ENCODE measurements at regions not wholly inside any gene's neighbourhood (a gene's known extent, or its start where the extent isn't known, plus 50 kb on each side); places are given as distances from the start of the nearest gene placed in this dataset.
A peak's percentile ranks its signal among the peaks of the same experiment; 100 is the strongest.

DNA sequence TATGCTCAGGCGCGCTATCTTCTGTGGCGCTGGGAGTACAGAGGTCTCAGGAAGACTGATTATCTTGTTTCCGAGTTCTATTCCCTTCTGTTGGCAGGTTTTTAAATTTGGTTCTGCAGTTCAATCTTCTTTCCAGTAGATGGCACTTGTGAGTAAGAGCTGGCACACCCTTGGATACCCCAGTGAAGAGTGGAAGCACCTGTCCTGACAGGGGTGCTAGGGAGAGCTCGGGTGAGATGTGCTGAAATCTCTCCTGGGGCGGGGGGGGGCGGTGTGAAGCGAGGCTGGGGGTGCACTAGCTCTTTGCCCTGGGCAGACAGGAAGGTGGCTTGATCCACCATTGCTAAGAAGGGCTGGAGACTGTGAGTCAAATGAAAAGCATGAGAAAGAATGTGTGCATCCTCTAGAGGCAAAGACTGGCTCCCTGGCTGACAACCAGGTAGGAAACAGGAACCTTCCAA, 679.9 kb upstream of the CCDC179 start:
- no peak for ATAC-seq (replicated peaks in 1 of 4)
- POLR2A ChIA-PET = no interaction called here
- WGBS (ENCODE audit: insufficient coverage) = 12% methylated on average over 5 of the region's 8 CpGs
- Mint-ChIP-seq H3K9me3 (peaks cover 5 to 6% (median 5%) of the 10 kb centered on the region in 3 donors), H3K27ac (no peak overlapping the region), H3K4me1 (no peaks in the 10 kb centered on the region), H3K27me3 (no peaks in the 10 kb centered on the region), H3K4me3 (no peak overlapping the region), H3K36me3 (no peaks in the 10 kb centered on the region)
- Histone ChIP-seq H3K27me3 (replicated peaks in 1 of 2; ENCODE audit: control insufficient read depth in 2 of 2, extremely low read depth in 1 of 2, insufficient read depth in 2 of 2, low read length in 1 of 2) (no peaks in the 10 kb centered on the region), H3K4me1 (ENCODE audit: control insufficient read depth in 1 of 2, extremely low read depth in 1 of 2, insufficient read depth in 2 of 2, low read length in 2 of 2) (no peaks in the 10 kb centered on the region), H3K4me3 (ENCODE audit: control insufficient read depth in 1 of 2, extremely low read depth in 1 of 2, low read length in 1 of 2) (no peak overlapping the region), H3K9me3 (no peaks in the 10 kb centered on the region), H3K36me3 (ENCODE audit: control insufficient read depth in 2 of 2, extremely low read depth in 1 of 2, insufficient read depth in 1 of 2, low read length in 1 of 2) (no peaks in the 10 kb centered on the region), H3K27ac (ENCODE audit: low read length) (no peak overlapping the region)
- CTCF ChIA-PET = interaction anchor here in 1 of 2 donors (0.7 kb wide), 1 partner anchor 11 kb away, joined by 3 read pairs; no protein-coding TSS in a partner anchor
- DNase-seq = peak in 1 of 35 experiments; percentile 4

DNA sequence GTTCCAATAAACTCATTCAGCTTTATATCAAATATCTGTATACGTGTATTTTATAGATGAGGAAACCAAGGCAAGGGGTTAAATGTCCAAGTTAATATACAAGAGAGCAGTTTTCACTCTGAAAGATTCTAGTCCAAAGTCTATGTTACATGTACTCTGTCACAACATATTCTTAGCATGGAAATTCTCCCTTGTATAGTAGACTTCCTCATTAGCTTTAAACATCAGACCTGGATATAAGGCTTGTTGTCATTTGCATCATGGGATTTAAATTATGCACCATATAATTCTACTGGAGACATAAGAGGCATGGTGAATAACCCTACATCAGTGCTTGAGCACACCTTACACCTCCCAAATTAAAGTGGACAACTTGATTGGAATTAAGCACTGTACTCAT, 681.9 kb upstream of the CCDC179 start:
- Histone ChIP-seq H3K27ac (ENCODE audit: low read length) (no peak overlapping the region), H3K27me3 (replicated peaks in 1 of 2; ENCODE audit: control insufficient read depth in 2 of 2, extremely low read depth in 1 of 2, insufficient read depth in 2 of 2, low read length in 1 of 2) (no peaks in the 10 kb centered on the region), H3K4me3 (ENCODE audit: control insufficient read depth in 1 of 2, extremely low read depth in 1 of 2, low read length in 1 of 2) (no peak overlapping the region), H3K36me3 (ENCODE audit: control insufficient read depth in 2 of 2, extremely low read depth in 1 of 2, insufficient read depth in 1 of 2, low read length in 1 of 2) (no peaks in the 10 kb centered on the region), H3K9me3 (no peaks in the 10 kb centered on the region), H3K4me1 (ENCODE audit: control insufficient read depth in 1 of 2, extremely low read depth in 1 of 2, insufficient read depth in 2 of 2, low read length in 2 of 2) (no peaks in the 10 kb centered on the region)
- Mint-ChIP-seq H3K36me3 (no peaks in the 10 kb centered on the region), H3K4me1 (no peaks in the 10 kb centered on the region), H3K27ac (no peak overlapping the region), H3K4me3 (no peak overlapping the region), H3K27me3 (no peaks in the 10 kb centered on the region), H3K9me3 (peaks cover 0 to 8% (median 6%) of the 10 kb centered on the region in 3 donors)
- CTCF ChIA-PET = no interaction called here
- no CpG with 5 or more reads among the region's 1 CpG for WGBS (ENCODE audit: insufficient coverage)
- no peak for DNase-seq
- POLR2A ChIA-PET = no interaction called here
- ATAC-seq (replicated peaks in 1 of 4) = no peak

DNA sequence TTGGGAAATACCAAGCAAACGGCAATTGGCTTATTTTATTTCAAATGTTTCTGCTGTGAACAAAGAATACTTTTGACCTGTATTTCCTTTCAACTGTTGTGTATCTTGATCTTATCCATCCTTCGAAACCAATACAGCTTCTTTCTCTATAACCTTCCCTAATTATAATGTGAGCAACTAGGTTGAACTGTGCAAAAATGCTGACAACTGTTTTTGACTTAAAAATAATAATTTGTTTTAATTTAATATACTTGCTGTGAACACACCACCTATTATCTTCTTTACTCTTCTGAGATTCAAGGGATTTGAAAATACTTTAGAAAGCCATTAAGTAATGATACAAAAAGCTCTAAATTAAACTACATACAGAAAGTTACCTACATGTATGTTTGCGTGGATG, 682.5 kb upstream of the CCDC179 start:
- Mint-ChIP-seq H3K9me3 (peaks cover 0 to 8% (median 6%) of the 10 kb centered on the region in 3 donors), H3K27ac (no peak overlapping the region), H3K4me1 (no peaks in the 10 kb centered on the region), H3K36me3 (no peaks in the 10 kb centered on the region), H3K4me3 (no peak overlapping the region), H3K27me3 (no peaks in the 10 kb centered on the region)
- Histone ChIP-seq H3K4me1 (ENCODE audit: control insufficient read depth in 1 of 2, extremely low read depth in 1 of 2, insufficient read depth in 2 of 2, low read length in 2 of 2) (no peaks in the 10 kb centered on the region), H3K27ac (ENCODE audit: low read length) (no peak overlapping the region), H3K9me3 (no peaks in the 10 kb centered on the region), H3K36me3 (ENCODE audit: control insufficient read depth in 2 of 2, extremely low read depth in 1 of 2, insufficient read depth in 1 of 2, low read length in 1 of 2) (no peaks in the 10 kb centered on the region), H3K27me3 (replicated peaks in 1 of 2; ENCODE audit: control insufficient read depth in 2 of 2, extremely low read depth in 1 of 2, insufficient read depth in 2 of 2, low read length in 1 of 2) (no peaks in the 10 kb centered on the region), H3K4me3 (ENCODE audit: control insufficient read depth in 1 of 2, extremely low read depth in 1 of 2, low read length in 1 of 2) (no peak overlapping the region)
- POLR2A ChIA-PET = no interaction called here
- ATAC-seq (replicated peaks in 1 of 4) (no peak), DNase-seq (no peak)
- CTCF ChIA-PET = no interaction called here
- no CpG with 5 or more reads among the region's 3 CpGs for WGBS (ENCODE audit: insufficient coverage)

DNA sequence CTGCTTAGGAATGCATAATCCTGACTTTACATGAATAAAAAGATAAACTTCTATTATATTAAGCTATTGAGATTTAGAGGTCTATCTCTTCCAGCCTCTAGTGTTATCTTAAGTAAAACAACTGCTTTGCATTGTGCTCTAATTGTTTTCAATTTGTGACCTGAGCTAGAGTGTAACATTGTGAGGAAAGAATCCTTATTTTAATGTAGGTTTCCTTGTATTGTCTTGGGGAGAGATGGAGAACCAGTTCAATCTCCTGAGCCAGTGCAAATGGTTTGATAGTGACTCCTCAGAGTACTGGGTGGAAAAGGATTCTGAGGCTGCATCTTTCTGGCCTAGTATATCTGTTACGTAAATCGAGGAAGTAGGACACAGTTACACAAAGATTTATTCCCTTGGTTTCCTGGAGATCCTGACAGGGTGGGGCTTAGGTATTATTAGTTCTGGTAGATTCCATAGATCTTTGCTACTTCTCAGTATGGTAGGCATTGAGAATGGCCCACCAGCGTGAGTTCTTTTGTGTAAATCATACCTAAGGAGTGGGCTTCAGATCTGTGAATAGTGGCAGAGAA, 683.5 kb upstream of the CCDC179 start:
- H3K27me3 Mint-ChIP-seq = no peaks in the 10 kb centered on the region
- H3K27ac ChIP-seq (ENCODE audit: low read length) = no peak overlapping the region
- no peak overlapping the region for H3K4me3 Mint-ChIP-seq
- H3K9me3 Mint-ChIP-seq = peaks cover 0 to 6% (median 6%) of the 10 kb centered on the region in 3 donors
- ChIA-PET CTCF (interaction anchor here in 1 of 2 donors (0.7 kb wide), 1 partner anchor 10 kb away, joined by 3 read pairs; no protein-coding TSS in a partner anchor), POLR2A (no interaction called here)
- no peaks in the 10 kb centered on the region for H3K4me1 Mint-ChIP-seq
- no peaks in the 10 kb centered on the region for H3K36me3 Mint-ChIP-seq
- no peak overlapping the region for H3K4me3 ChIP-seq (ENCODE audit: control insufficient read depth in 1 of 2, extremely low read depth in 1 of 2, low read length in 1 of 2)
- DNase-seq (no peak), ATAC-seq (replicated peaks in 1 of 4) (no peak)
- no peak overlapping the region for H3K27ac Mint-ChIP-seq
- H3K4me1 ChIP-seq (ENCODE audit: control insufficient read depth in 1 of 2, extremely low read depth in 1 of 2, insufficient read depth in 2 of 2, low read length in 2 of 2) = no peaks in the 10 kb centered on the region
- no CpG with 5 or more reads among the region's 3 CpGs for WGBS (ENCODE audit: insufficient coverage)
- no peaks in the 10 kb centered on the region for H3K36me3 ChIP-seq (ENCODE audit: control insufficient read depth in 2 of 2, extremely low read depth in 1 of 2, insufficient read depth in 1 of 2, low read length in 1 of 2)
- no peaks in the 10 kb centered on the region for H3K9me3 ChIP-seq
- H3K27me3 ChIP-seq (replicated peaks in 1 of 2; ENCODE audit: control insufficient read depth in 2 of 2, extremely low read depth in 1 of 2, insufficient read depth in 2 of 2, low read length in 1 of 2) = no peaks in the 10 kb centered on the region

DNA sequence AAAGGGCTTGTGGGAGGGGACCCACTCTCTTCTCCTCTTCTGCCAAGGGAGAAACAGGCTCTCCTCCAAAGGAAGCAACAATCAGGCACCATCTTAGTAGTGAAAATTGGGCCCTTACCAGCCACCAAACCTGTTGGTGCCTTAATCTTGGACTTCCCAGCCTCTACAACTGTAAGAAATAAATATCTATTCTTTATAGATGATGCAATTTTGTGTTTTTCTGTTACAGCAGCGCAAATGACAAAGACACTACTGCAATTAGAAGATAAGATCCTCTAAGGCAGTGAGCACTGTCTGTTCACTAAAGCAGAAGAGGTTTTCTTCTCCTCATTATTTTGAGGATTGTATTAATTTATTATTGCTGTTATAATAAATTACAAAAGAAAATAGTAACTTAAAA, 691.4 kb upstream of the CCDC179 start:
- no peak overlapping the region for H3K4me3 ChIP-seq (ENCODE audit: control insufficient read depth in 1 of 2, extremely low read depth in 1 of 2, low read length in 1 of 2)
- POLR2A ChIA-PET = no interaction called here
- DNase-seq (no peak), ATAC-seq (replicated peaks in 1 of 4) (no peak)
- no CpG with 5 or more reads among the region's 1 CpG for WGBS (ENCODE audit: insufficient coverage)
- Mint-ChIP-seq H3K4me1 (no peaks in the 10 kb centered on the region), H3K9me3 (no peaks in the 10 kb centered on the region), H3K27me3 (no peaks in the 10 kb centered on the region), H3K4me3 (no peak overlapping the region), H3K36me3 (no peaks in the 10 kb centered on the region), H3K27ac (no peak overlapping the region)
- CTCF ChIA-PET = no interaction called here
- no peaks in the 10 kb centered on the region for H3K36me3 ChIP-seq (ENCODE audit: control insufficient read depth in 2 of 2, extremely low read depth in 1 of 2, insufficient read depth in 1 of 2, low read length in 1 of 2)
- H3K4me1 ChIP-seq (ENCODE audit: control insufficient read depth in 1 of 2, extremely low read depth in 1 of 2, insufficient read depth in 2 of 2, low read length in 2 of 2) = no peaks in the 10 kb centered on the region
- no peaks in the 10 kb centered on the region for H3K27me3 ChIP-seq (replicated peaks in 1 of 2; ENCODE audit: control insufficient read depth in 2 of 2, extremely low read depth in 1 of 2, insufficient read depth in 2 of 2, low read length in 1 of 2)
- H3K27ac ChIP-seq (ENCODE audit: low read length) = no peak overlapping the region
- no peaks in the 10 kb centered on the region for H3K9me3 ChIP-seq

DNA sequence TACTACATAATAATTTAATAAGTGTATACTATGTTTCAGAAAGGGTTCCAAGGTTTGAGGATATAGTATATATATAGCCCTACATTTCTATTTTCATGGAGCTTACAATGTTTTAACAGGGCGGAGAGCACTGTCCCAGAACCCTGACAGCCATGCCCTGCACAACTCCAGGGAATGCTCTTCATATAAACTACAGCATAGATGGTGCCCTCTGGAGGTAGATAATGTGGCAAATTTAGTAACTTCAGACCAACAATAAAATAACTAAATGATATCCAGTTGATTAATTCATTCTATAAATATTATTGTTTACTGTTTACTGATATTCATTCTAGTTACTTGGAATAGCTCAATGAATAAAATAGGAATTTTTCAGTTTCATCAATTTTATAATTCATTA, 693.7 kb upstream of the CCDC179 start:
- no peak for ATAC-seq (replicated peaks in 1 of 4)
- H3K4me3 Mint-ChIP-seq = no peak overlapping the region
- CTCF ChIA-PET = interaction anchor here in 1 of 2 donors (0.6 kb wide), 1 partner anchor 22 kb away, joined by 3 read pairs; no protein-coding TSS in a partner anchor
- POLR2A ChIA-PET = interaction anchor here in 1 of 2 donors (0.6 kb wide), 1 partner anchor 69 kb away, joined by 3 read pairs; no protein-coding TSS in a partner anchor
- no peaks in the 10 kb centered on the region for H3K27me3 ChIP-seq (replicated peaks in 1 of 2; ENCODE audit: control insufficient read depth in 2 of 2, extremely low read depth in 1 of 2, insufficient read depth in 2 of 2, low read length in 1 of 2)
- no peaks in the 10 kb centered on the region for H3K36me3 Mint-ChIP-seq
- H3K27ac ChIP-seq (ENCODE audit: low read length) = no peak overlapping the region
- H3K27me3 Mint-ChIP-seq = no peaks in the 10 kb centered on the region
- H3K36me3 ChIP-seq (ENCODE audit: control insufficient read depth in 2 of 2, extremely low read depth in 1 of 2, insufficient read depth in 1 of 2, low read length in 1 of 2) = no peaks in the 10 kb centered on the region
- no peak for DNase-seq
- no peaks in the 10 kb centered on the region for H3K4me1 Mint-ChIP-seq
- no peak overlapping the region for H3K4me3 ChIP-seq (ENCODE audit: control insufficient read depth in 1 of 2, extremely low read depth in 1 of 2, low read length in 1 of 2)
- no peaks in the 10 kb centered on the region for H3K4me1 ChIP-seq (ENCODE audit: control insufficient read depth in 1 of 2, extremely low read depth in 1 of 2, insufficient read depth in 2 of 2, low read length in 2 of 2)
- WGBS (ENCODE audit: insufficient coverage) = no CpG with 5 or more reads among the region's 1 CpG
- peaks cover 0 to 3% (median 0%) of the 10 kb centered on the region in 3 donors for H3K9me3 Mint-ChIP-seq
- H3K27ac Mint-ChIP-seq = no peak overlapping the region
- no peaks in the 10 kb centered on the region for H3K9me3 ChIP-seq

DNA sequence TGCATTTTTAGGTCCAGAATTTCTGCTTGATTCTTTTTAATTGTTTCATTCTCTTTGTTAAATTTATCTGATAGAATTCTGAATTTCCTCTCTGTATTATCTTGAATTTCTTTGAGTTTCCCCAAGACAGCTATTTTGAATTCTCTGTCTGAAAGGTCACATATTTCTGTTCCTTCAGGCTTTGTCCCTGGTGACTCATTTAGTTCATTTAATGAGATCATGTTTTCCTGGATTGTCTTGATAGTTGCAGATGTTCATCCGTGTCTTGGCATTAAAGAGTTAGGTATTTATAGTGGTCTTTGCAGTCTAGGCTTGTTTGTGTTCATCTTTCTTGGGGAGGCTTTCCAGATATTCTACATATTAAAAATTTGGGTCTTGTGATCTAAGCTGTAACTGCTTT, 694.8 kb upstream of the CCDC179 start:
- Histone ChIP-seq H3K4me3 (ENCODE audit: control insufficient read depth in 1 of 2, extremely low read depth in 1 of 2, low read length in 1 of 2) (no peak overlapping the region), H3K27me3 (replicated peaks in 1 of 2; ENCODE audit: control insufficient read depth in 2 of 2, extremely low read depth in 1 of 2, insufficient read depth in 2 of 2, low read length in 1 of 2) (no peaks in the 10 kb centered on the region), H3K4me1 (ENCODE audit: control insufficient read depth in 1 of 2, extremely low read depth in 1 of 2, insufficient read depth in 2 of 2, low read length in 2 of 2) (no peaks in the 10 kb centered on the region), H3K9me3 (no peaks in the 10 kb centered on the region), H3K27ac (ENCODE audit: low read length) (no peak overlapping the region), H3K36me3 (ENCODE audit: control insufficient read depth in 2 of 2, extremely low read depth in 1 of 2, insufficient read depth in 1 of 2, low read length in 1 of 2) (no peaks in the 10 kb centered on the region)
- WGBS (ENCODE audit: insufficient coverage) = no CpG with 5 or more reads among the region's 1 CpG
- POLR2A ChIA-PET = no interaction called here
- DNase-seq (no peak), ATAC-seq (replicated peaks in 1 of 4) (no peak)
- CTCF ChIA-PET = no interaction called here
- no peaks in the 10 kb centered on the region for H3K27me3 Mint-ChIP-seq
- no peak overlapping the region for H3K4me3 Mint-ChIP-seq
- H3K9me3 Mint-ChIP-seq = peaks cover 0 to 3% (median 0%) of the 10 kb centered on the region in 3 donors
- no peaks in the 10 kb centered on the region for H3K4me1 Mint-ChIP-seq
- H3K27ac Mint-ChIP-seq = no peak overlapping the region
- no peaks in the 10 kb centered on the region for H3K36me3 Mint-ChIP-seq
